HepG2 (cell line): ENCODE measurements at regions not wholly inside any gene's neighbourhood (a gene's known extent, or its start where the extent isn't known, plus 50 kb on each side); places are given as distances from the start of the nearest gene placed in this dataset.

ENCODE experiments used
- FOSL2 ChIP-seq: sonication (generic); formaldehyde crosslinking; IDR thresholded peaks from 2 replicates; pipeline ENCODE4 v1.4.0; 2020; ENCODE audit warnings: missing genetic modification reagents
- FOXJ3 ChIP-seq: sonication (generic); formaldehyde crosslinking; IDR thresholded peaks from 2 replicates; pipeline ENCODE4 v1.4.0; 2020; ENCODE audit warnings: missing genetic modification reagents, mild to moderate bottlenecking, borderline replicate concordance
- FOXP1 ChIP-seq, 2 experiments: fragments of 450-650 bp in 1 of 2; IDR thresholded peaks; 2 replicates each; pipeline ENCODE4 v1.6.1; 2017 to 2018; ENCODE audit warnings: antibody characterized with exemption in 1 of 2
- NFIB ChIP-seq: sonication (generic); formaldehyde crosslinking; IDR thresholded peaks from 2 replicates; pipeline ENCODE4 v1.9.0; 2021; ENCODE audit warnings: missing genetic modification reagents, mild to moderate bottlenecking, borderline replicate concordance
- PITX1 ChIP-seq: sonication (generic); formaldehyde crosslinking; IDR thresholded peaks from 2 replicates; pipeline ENCODE4 v1.5.1; 2020; ENCODE audit warnings: mild to moderate bottlenecking, missing genetic modification reagents
- POGK ChIP-seq: sonication (generic); formaldehyde crosslinking; conservative IDR thresholded peaks from 2 replicates; pipeline ENCODE4 v1.8.0; 2022; ENCODE audit warnings: mild to moderate bottlenecking, moderate library complexity, missing genetic modification reagents
- POLR2AphosphoS2 ChIP-seq: IDR thresholded peaks from 2 replicates; pipeline ENCODE4 v1.6.1; 2011; ENCODE audit warnings: low read depth, low read length, improper control_type of control experiment
- RBM39 ChIP-seq: fragments of 200-400 bp; formaldehyde crosslinking; IDR thresholded peaks from one replicate; pipeline ENCODE4 v1.6.1; 2018; ENCODE audit warnings: antibody characterized with exemption, mild to moderate bottlenecking, low read depth, low read length; ENCODE audit not compliant: poor library complexity, severe bottlenecking
- RFX1 ChIP-seq: fragments of 450-650 bp; IDR thresholded peaks from 2 replicates; pipeline ENCODE4 v1.6.1; 2017
- SOX5 ChIP-seq: IDR thresholded peaks from 2 replicates; pipeline ENCODE4 v1.6.1; 2016; ENCODE audit warnings: borderline replicate concordance
- SP5 ChIP-seq: IDR thresholded peaks from 2 replicates; pipeline ENCODE4 v1.6.1; 2016; ENCODE audit warnings: low read depth, borderline replicate concordance
- ZFP37 ChIP-seq: sonication (generic); formaldehyde crosslinking; IDR thresholded peaks from 2 replicates; pipeline ENCODE4 v1.4.0; 2020; ENCODE audit warnings: missing genetic modification reagents, borderline replicate concordance
- ZMAT5 ChIP-seq: sonication (generic); formaldehyde crosslinking; IDR thresholded peaks from 2 replicates; pipeline ENCODE4 v1.5.0; 2020; ENCODE audit warnings: mild to moderate bottlenecking, low read depth, missing genetic modification reagents, borderline replicate concordance
- ZMYM2 ChIP-seq: sonication (generic); formaldehyde crosslinking; IDR thresholded peaks from 2 replicates; pipeline ENCODE4 v1.8.0; 2022; ENCODE audit warnings: mild to moderate bottlenecking, missing genetic modification reagents
- ZNF34 ChIP-seq: sonication (generic); formaldehyde crosslinking; IDR thresholded peaks from 2 replicates; pipeline ENCODE4 v1.4.0; 2020; ENCODE audit warnings: mild to moderate bottlenecking, missing genetic modification reagents, borderline replicate concordance
- ZNF644 ChIP-seq: IDR thresholded peaks from 2 replicates; pipeline ENCODE4 v1.6.1; 2016; ENCODE audit warnings: low read depth
- ZXDC ChIP-seq: sonication (generic); formaldehyde crosslinking; IDR thresholded peaks from 2 replicates; pipeline ENCODE4 v1.5.0; 2020; ENCODE audit warnings: mild to moderate bottlenecking, missing genetic modification reagents
- TF ChIP-seq, protein P1 (sequence below): sonication (generic); formaldehyde crosslinking; IDR thresholded peaks from 2 replicates; pipeline ENCODE4 v1.5.0; 2020; ENCODE audit warnings: missing genetic modification reagents, mild to moderate bottlenecking, borderline replicate concordance
- TF ChIP-seq, protein P2 (sequence below): sonication (generic); formaldehyde crosslinking; IDR thresholded peaks from 2 replicates; pipeline ENCODE4 v1.5.0; 2020; ENCODE audit warnings: missing genetic modification reagents
- TF ChIP-seq, protein P3 (sequence below): sonication (generic); formaldehyde crosslinking; IDR thresholded peaks from 2 replicates; pipeline ENCODE4 v1.8.1; 2023; ENCODE audit warnings: mild to moderate bottlenecking, missing genetic modification reagents

DNA sequence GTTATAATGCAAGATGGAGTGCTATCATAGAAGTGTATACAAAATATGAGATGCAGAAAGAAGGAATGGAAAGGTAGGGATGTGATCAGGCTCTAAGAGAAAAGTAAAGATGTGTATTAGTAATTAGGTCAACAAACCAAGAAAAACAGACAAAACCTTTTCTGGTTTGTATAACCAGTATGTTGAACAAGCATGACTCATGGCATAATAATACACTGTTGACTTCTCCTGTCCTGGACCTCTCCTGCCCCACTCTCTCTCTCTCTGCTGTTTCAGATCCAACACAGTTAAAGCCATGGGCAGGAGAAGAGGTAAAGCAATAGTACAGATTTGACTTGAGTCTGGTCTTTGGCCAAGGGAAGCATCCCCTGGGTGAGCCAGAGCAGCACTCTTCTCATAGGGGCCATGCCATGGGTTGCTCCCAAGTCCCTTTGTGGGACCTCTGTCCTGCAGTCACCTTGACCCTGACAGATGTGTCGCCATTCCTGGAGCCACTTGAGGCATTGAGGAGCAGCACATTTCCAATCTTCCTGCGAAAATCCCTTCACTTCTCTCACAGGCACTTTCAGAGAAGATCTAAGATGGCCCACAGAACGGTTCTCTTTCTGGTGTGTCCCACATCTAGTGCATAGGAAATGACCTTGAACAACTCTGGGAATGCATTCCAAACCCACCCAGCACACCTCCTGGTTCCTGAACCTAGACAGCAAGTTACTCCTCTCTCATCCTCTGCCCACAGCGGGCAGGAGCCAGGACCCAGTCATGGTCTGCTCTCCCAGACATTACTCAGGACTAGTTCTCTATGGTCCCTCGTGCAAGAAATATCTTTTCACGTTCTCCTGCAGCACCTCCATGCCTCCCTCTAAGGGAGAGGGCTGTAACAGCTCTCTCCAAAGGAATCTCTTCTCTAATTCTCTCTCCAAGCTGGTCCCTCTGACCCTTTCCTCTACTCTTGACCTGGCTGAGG, 58.2 kb upstream of the PRSS23 start (continued):
- TF ChIP-seq POGK (CRISPR knock-in tag) (no peak), ZXDC (CRISPR knock-in tag) (no peak), FOXJ3 (no peak), FOXP1 (IDR thresholded peaks at IDR 0.05) (no peak), FOXP1 (CRISPR knock-in tag; IDR thresholded peaks at IDR 0.05) (peak; percentile 66), SP5 (CRISPR knock-in tag) (no peak), ZNF34 (CRISPR knock-in tag) (no peak), PITX1 (CRISPR knock-in tag) (no peak), POLR2AphosphoS2 (no peak), ZMAT5 (CRISPR knock-in tag) (no peak), NFIB (no peak), RBM39 (no peak), RFX1 (no peak), ZNF644 (CRISPR knock-in tag) (peak; percentile 61; the same call in 1 of the 2 replicates), SOX5 (CRISPR knock-in tag) (peak; percentile 59; the same call in 1 of the 2 replicates), ZMYM2 (CRISPR knock-in tag) (no peak), ZFP37 (no peak), FOSL2 (peak; percentile 96)
- TF ChIP-seq, protein P1, sequence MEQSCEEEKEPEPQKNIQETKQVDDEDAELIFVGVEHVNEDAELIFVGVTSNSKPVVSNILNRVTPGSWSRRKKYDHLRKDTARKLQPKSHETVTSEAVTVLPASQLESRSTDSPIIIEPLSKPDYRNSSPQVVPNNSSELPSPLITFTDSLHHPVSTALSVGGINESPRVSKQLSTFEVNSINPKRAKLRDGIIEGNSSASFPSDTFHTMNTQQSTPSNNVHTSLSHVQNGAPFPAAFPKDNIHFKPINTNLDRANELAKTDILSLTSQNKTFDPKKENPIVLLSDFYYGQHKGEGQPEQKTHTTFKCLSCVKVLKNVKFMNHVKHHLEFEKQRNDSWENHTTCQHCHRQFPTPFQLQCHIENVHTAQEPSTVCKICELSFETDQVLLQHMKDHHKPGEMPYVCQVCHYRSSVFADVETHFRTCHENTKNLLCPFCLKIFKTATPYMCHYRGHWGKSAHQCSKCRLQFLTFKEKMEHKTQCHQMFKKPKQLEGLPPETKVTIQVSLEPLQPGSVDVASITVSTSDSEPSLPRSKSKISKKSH: no peak
- TF ChIP-seq, protein P2, sequence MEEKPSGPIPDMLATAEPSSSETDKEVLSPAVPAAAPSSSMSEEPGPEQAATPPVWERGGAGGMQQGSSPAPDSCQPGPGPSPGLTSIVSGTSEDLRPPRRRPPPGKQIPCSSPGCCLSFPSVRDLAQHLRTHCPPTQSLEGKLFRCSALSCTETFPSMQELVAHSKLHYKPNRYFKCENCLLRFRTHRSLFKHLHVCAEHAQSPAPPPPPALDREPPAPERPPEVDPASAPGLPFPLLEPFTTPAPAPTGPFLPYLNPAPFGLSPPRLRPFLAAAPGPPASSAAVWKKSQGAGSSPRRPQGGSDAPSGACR: no peak
- TF ChIP-seq, protein P3, sequence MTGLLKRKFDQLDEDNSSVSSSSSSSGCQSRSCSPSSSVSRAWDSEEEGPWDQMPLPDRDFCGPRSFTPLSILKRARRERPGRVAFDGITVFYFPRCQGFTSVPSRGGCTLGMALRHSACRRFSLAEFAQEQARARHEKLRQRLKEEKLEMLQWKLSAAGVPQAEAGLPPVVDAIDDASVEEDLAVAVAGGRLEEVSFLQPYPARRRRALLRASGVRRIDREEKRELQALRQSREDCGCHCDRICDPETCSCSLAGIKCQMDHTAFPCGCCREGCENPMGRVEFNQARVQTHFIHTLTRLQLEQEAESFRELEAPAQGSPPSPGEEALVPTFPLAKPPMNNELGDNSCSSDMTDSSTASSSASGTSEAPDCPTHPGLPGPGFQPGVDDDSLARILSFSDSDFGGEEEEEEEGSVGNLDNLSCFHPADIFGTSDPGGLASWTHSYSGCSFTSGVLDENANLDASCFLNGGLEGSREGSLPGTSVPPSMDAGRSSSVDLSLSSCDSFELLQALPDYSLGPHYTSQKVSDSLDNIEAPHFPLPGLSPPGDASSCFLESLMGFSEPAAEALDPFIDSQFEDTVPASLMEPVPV (CRISPR knock-in tag): no peak
